Heart right ventricle (tissue), 16 donors: ENCODE measurements at regions not wholly inside any gene's neighbourhood (a gene's known extent, or its start where the extent isn't known, plus 50 kb on each side); places are given as distances from the start of the nearest gene placed in this dataset.
A peak's percentile ranks its signal among the peaks of the same experiment; 100 is the strongest.
"Not testable (repeated sequence)": the region's sequence is repeated elsewhere in the genome, so short reads cannot be mapped to it uniquely, and the experiment has no call there.

ENCODE experiments used
- ATAC-seq, 8 donors: fragments of 200-7000 bp; cut with Tn5 transposase; one replicate each; pipeline ENCODE4 v1.9.1; 2020; ENCODE audit warnings: mild to moderate bottlenecking in 8 of 8, moderate library complexity in 8 of 8, moderate number of reproducible peaks in 1 of 8
- DNase-seq, 2 donors: peaks; one replicate each; pipeline ENCODE4 v3.0.0-alpha.2; 2020
- H3K27ac ChIP-seq, 10 donors: fragments of 200-600 bp; sonication (generic) in 2 of 10; one replicate each; pipeline versions ENCODE4 v1.5.0 to v1.8.0; 2020 to 2022; ENCODE audit warnings: mild to moderate bottlenecking in 3 of 10
- H3K27me3 ChIP-seq, 7 donors: fragments of 200-600 bp; one replicate each; pipeline ENCODE4 v1.8.0; 2021 to 2022; ENCODE audit warnings: mild to moderate bottlenecking in 2 of 7
- H3K36me3 ChIP-seq, 9 donors: fragments of 200-600 bp; sonication (generic) in 1 of 9; one replicate each; pipeline versions ENCODE4 v1.5.0 to v1.8.0; 2020 to 2022; ENCODE audit warnings: mild to moderate bottlenecking in 2 of 9
- H3K4me1 ChIP-seq, 9 donors: fragments of 200-600 bp; sonication (generic) in 1 of 9; one replicate each; pipeline versions ENCODE4 v1.5.0 to v1.8.0; 2020 to 2022; ENCODE audit warnings: mild to moderate bottlenecking in 4 of 9
- H3K4me3 ChIP-seq, 10 donors: fragments of 200-600 bp; sonication (generic) in 2 of 10; one replicate each; pipeline versions ENCODE4 v1.5.0 to v1.8.0; 2020 to 2022; ENCODE audit warnings: mild to moderate bottlenecking in 7 of 10, moderate library complexity in 2 of 10
- H3K9me3 ChIP-seq, 11 donors: fragments of 200-600 bp in 10 of 11; sonication (generic) in 2 of 11; one replicate each; pipeline versions ENCODE4 v1.5.0 to v1.8.0; 2013 to 2022; ENCODE audit warnings: mild to moderate bottlenecking in 2 of 11, control low read depth in 1 of 11, moderate library complexity in 1 of 11
- WGBS, 2 donors: extraction: QIAGEN DNeasy Blood & Tissue Kit; methylation state at CpG; one replicate each; pipeline ENCODE4 v1.1.7; 2013; ENCODE audit warnings: inconsistent platforms in 1 of 2; 5-methylcytosine and 5-hydroxymethylcytosine counted together
- intact Hi-C, 10 donors: fragments of 100-400 bp; cut with DNase I; formaldehyde crosslinking; loops; one replicate each; pipeline versions ENCODE4 v1.11.1 to v1.14.2; 2022
- donor health status: Arrhythmogenic right ventricular cardiomyopathy.
- donor health status: ischemic (EF 13 %, LVEDD 7.1; RV severe dilation, severe dysfunction).
- donor health status: healthy with polysubstance abuse.
- donor health status: DM: no; HTN: yes; CAD: no.
- donor health status: DM: no; HTN: no; CAD: no.
- donor health status: ischemic (EF 25% LVEDD 6.9; RV normal size, moderate dysfunction).
- donor health status: ischemic (EF 25% LVEDD 5.7; RV mildly dilated, moderate dysfunction).
- donor health status: healthy.
- donor health status: DM: yes; HTN: yes; CAD: no.
- donor health status: Ischemic cardiomyopathy.
- donor health status: ischemic (EF 35%, LVEDD 5.7; RV mildly dilated, moderate dysfunction).
- donor health status: nonischemic (EF 11% LVEDD 7.7; RV severe dilation, severe dysfunction).
- donor health status: DM: yes; HTN: yes; CAD: no.
- donor health status: PGD.
- donor health status: ischemic (EF 29% LVEDD 5.4; RV normal size, mild dysfunction).
- donor health status: nonischemic (EF 23%, LVEDD 6.1; RV moderate dilation, normal function).

DNA sequence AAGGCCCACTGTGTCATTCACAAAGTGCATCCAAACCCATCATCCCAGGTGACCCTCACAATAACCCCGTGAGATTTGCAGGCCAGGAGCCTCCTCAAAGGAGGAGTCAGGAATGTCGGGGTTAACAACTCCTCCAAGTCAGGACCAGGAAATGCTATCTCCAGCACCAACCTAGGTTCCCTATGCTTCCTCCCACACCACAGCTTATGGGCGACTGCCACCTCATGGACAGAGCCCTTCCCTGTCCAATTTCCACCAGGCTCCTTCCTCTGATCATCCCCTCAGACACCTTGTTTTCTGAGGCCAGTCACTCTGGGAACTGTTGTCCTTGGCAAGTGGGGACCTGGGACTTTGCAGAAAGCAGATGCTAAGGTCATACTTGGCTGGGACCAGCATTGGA, 77.8 kb downstream of the LIMS3 start:
- H3K9me3 ChIP-seq, H3K4me3 ChIP-seq, H3K27ac ChIP-seq, intact Hi-C loops, H3K4me1 ChIP-seq, DNase-seq, H3K27me3 ChIP-seq, H3K36me3 ChIP-seq: not testable (repeated sequence)
- 50 to 53% methylated on average over 1 to 2 of the region's 3 CpGs for WGBS, 2 donors
- ATAC-seq: peak in 4 of 8 donors; percentile 44 to 61 (median 50)

DNA sequence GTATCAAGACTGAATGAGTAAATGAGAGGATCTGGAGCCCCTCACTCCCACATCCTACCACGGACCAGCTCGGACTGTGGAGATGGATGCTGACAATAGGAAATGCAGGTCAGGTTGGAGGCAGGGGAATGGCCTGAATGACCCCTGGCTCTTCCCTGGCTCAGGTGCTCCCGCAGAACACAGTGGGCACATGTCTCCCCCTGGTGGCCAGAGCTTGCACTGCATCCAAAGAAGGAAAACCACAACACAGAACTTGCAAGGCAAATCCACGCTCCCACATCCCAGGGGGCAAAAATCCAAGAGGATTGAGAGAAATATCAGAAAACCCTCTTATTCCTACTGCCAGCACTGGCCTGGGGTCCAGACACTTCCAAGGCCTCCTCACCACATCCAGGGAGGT, 82.3 kb downstream of the LIMS3 start:
- H3K27me3 ChIP-seq, DNase-seq, intact Hi-C loops, H3K27ac ChIP-seq, H3K4me1 ChIP-seq, H3K36me3 ChIP-seq, H3K9me3 ChIP-seq, H3K4me3 ChIP-seq: not testable (repeated sequence)
- peak in 6 of 8 donors; percentile 42 to 58 (median 52) for ATAC-seq
- 20% methylated on average over 1 of the region's 4 CpGs; no CpG with 5 or more reads in 1 of the 2 donors for WGBS, 2 donors

DNA sequence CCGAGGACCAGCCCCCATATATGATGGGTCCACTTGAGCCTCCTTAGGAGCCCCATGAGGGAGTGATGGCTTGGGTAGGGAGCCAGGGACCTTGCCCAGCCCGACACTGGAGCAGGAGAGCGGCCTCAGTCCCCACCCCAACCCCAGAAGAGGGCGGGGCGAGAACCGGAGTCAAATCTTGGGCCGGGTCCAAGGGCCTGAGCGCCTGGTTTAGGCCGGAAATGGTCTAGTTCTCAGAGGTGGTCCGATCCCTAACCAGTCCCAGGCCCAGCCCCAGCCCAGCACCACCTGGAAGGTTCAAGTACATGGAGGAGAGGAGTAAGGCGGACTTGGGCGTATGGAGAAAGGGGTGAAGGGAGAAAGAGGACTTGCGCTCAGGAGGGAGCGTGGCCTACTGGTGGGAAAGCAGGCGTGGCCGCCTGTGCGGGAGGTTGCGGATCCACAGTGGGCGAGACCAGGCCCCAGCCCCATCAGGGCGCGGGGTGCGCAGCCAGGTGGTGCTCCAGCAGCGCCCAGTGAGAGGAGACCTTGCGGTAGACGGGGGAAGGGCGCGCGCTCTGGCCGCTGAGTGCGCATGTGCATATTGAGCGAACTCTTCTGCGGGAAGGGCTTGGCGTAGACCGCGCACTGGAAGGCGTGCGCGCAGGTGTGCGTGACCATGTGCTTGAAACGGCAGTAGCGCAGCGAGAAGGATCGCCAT, 88.1 kb downstream of the LIMS3 start:
- peak; percentile 80 to 90 (median 84) for ATAC-seq

DNA sequence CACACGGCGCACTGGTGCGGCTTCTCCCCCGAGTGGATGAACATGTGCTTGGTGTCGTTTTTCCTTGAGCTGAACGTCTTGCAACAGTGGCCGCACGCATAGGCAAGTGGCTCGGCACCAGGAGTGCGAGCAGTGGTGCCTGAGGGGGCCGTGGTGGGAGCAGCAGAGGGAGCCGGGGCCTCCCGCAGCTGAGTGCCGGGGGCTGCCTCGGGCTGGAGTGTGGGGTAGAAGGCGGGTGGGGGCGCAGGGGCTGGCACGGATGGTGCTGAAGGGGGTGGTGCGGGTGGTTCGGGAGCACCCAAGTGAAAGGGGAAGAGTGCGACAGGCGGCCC, 88.6 kb downstream of the LIMS3 start:
- H3K4me1 ChIP-seq, H3K27me3 ChIP-seq, H3K4me3 ChIP-seq, DNase-seq, H3K9me3 ChIP-seq, H3K27ac ChIP-seq, H3K36me3 ChIP-seq, intact Hi-C loops: not testable (repeated sequence)
- WGBS, 2 donors: no CpG with 5 or more reads among the region's 22 CpGs
- peak in 7 of 8 donors; percentile 21 to 70 (median 28) for ATAC-seq

More for the DNA sequence above, 88.1 kb downstream of the LIMS3 start:
- H3K27ac ChIP-seq, H3K27me3 ChIP-seq, H3K4me1 ChIP-seq, DNase-seq, H3K9me3 ChIP-seq, intact Hi-C loops, H3K4me3 ChIP-seq, H3K36me3 ChIP-seq: not testable (repeated sequence)
- no CpG with 5 or more reads among the region's 43 CpGs for WGBS, 2 donors

DNA sequence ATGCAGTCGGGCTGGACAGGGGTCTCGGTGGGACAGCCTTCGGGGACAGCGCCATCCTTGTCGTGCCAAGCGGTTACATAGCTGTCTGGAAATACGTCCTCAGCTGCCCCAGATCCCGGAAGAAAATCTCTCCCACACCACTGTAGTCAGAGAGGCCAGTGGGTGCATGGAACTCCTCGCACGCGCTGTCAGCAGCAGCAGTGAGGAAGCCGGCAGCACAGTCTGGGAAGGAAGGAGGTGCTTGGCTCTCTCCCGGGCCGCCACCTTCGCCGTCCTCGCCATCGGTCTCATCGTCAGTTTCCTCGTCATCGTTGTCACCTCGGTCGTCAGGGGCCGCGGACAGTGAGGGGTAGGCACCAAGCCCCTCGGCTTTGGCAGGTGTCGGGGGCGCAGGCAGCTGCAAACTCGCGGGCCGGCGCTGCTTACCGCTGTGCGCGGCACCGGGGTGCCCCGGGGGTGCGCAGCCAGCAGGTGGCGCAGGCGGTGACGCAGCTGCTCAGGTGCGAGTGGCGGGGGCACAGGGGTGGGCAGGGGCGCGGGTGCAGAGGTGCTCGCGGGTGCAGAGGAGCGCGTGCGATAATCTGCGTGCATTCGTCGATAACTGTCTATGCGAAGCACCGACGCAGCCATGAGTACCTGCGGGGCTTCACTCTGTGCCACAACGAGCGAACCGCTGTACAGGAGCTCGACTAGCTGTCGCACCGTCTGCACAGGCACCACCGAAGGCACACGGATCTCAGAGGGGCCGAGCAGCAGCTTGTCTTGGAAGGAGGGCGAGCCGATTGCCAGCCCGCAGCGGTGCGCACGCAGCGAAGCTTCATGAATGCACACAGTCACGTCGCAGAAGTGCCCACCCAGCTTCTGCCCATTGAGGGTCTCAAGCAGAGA, 89.2 kb downstream of the LIMS3 start:
- H3K4me1 ChIP-seq, H3K36me3 ChIP-seq, H3K27ac ChIP-seq, H3K9me3 ChIP-seq, H3K27me3 ChIP-seq, H3K4me3 ChIP-seq, intact Hi-C loops, DNase-seq: not testable (repeated sequence)
- ATAC-seq: peak; percentile 77 to 90 (median 85)
- no CpG with 5 or more reads among the region's 75 CpGs for WGBS, 2 donors

DNA sequence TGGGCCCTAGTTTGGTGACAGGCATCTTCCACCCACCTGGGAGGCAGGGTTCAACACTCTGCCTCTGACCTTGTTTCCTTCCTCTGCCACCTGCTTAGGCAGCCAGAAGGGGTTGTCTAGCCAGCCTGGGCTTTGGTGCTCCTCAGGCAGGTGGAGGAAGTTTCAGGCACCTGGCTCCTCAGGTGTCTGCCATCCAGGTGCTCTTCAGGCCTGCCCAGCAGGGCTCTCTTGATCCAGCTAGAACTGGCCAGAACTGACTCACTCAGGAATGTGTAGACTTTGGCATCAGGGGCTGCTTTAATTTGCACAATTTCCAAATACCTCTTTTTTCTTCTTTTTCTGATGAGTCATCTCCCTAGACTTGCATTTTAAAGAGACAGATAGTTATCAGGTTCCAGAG, 100.9 kb downstream of the LIMS3 start:
- DNase-seq, H3K27me3 ChIP-seq, H3K36me3 ChIP-seq, H3K4me3 ChIP-seq, H3K9me3 ChIP-seq, H3K27ac ChIP-seq, H3K4me1 ChIP-seq, intact Hi-C loops, ATAC-seq: not testable (repeated sequence)

DNA sequence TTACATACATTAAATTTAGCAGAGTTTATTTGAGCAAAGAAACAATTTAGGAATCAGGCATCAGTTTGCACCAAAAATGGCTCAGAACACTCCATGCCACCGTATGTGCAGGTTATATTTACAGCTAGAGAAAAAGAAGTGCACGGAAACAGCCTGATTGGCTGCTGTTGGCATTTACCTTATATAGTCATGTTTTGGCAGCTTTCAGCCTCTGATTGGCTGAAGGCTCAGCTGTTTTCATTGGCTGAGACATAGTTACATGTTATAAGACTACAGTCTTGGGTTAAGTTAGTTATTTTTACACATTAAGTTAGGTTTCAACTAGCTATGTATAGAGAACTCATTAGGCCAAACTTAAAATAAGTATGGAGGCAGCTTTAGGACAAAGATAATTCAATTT, 104.0 kb downstream of the LIMS3 start:
- H3K27ac ChIP-seq, H3K4me3 ChIP-seq, ATAC-seq, H3K36me3 ChIP-seq, intact Hi-C loops, DNase-seq, H3K9me3 ChIP-seq, H3K4me1 ChIP-seq, H3K27me3 ChIP-seq: not testable (repeated sequence)
- no CpG with 5 or more reads among the region's 2 CpGs for WGBS, 2 donors

DNA sequence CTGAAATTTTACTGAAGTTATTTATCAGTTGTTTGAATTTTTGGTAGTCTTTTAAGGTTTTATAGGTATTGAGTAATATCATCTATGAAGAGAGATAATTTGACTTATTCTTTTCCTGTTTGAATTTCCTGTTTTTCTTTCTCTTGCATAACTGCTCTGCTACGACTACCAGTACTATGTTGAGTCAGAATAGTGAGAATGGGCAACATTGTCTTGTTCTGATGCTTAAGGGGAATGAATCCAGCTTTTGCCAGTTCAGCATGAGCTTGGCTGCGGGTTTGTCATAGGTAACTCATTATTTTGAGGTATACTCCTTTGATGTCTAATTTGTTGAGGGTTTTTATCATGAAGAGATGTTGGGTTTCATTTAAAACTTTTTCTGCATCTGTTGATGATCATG, 102.2 kb downstream of the MALL start:
- H3K9me3 ChIP-seq, H3K27ac ChIP-seq, DNase-seq, H3K36me3 ChIP-seq, H3K4me3 ChIP-seq, H3K27me3 ChIP-seq, ATAC-seq, H3K4me1 ChIP-seq, intact Hi-C loops: not testable (repeated sequence)
- WGBS, 2 donors: no CpG with 5 or more reads among the region's 2 CpGs

DNA sequence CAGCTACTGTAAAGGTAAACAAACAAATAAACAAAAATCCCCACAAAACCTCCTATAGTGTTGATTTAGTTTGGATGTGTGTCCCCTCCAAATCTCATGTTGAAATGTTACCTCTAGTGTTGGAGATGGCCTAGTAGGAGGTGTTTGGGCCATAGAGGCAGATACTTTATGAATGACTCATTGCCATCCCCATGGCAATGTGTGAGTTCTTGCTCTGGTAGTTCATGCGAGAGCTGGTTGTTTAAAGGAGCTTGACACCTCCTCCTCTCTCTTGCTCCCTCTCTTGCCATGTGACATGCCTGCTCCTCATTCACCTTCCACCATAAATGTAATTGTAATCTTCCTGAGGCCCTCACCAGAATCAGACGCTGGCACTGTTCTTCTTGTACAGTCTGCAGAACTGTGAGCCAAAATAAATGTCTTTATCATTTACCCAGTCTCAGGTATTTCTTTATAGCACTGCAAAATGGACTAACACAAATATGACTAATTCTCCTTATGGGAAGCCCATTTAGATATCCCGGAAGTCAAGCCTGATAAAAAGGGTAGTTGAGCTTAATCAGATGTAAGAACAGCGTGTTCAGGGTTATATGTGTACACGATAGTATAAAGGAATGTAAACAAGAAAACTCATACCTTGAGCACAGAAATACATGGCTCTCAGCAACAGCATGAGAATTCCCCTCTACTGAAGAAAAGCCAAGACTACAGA, 99.1 kb downstream of the MALL start:
- H3K27me3 ChIP-seq, H3K36me3 ChIP-seq, H3K4me3 ChIP-seq, intact Hi-C loops, DNase-seq, ATAC-seq, H3K4me1 ChIP-seq, H3K27ac ChIP-seq, H3K9me3 ChIP-seq: not testable (repeated sequence)
- WGBS, 2 donors: no CpG with 5 or more reads among the region's 5 CpGs

DNA sequence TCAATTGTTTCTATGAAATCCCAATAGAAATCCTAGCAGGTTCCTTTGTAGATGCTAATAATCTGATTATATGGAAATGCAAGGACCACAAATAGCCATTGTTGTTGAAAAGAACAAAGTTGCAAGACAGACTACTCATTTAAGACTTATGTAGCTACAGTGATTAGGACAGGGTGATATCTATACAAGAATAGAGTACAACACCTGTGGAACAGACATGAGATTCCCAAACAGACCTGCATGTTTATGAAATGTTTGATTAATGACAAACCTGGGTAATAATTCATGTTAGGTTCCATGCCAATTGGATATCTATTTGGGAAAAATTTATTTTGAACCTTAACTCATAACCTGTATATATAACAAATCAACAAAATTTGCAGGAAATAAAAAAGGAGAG, 95.4 kb downstream of the MALL start:
- intact Hi-C loops, H3K9me3 ChIP-seq, H3K4me3 ChIP-seq, H3K4me1 ChIP-seq, H3K27me3 ChIP-seq, H3K27ac ChIP-seq, H3K36me3 ChIP-seq, ATAC-seq, DNase-seq: not testable (repeated sequence)

DNA sequence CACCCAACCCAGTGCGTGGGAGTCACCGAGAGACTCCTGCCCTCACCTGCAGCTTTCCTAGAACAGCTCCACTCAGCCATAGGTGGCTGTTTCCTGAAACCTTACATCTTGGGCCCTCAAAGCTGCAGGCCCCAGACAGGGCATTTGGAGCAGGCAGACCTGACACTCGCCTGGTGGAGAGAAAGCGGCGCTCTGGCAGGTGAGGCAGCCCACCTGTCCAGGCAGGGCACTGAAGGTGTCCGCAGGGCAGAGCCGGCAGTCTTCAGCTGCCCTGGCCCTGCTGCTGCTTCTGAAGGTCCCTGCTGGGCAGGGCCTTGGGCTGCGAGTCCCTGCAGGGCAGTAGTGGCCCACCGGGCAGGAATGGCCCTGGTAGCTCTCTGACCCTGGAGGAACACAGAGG, 93.3 kb downstream of the MALL start:
- DNase-seq, intact Hi-C loops, H3K27ac ChIP-seq: not testable (repeated sequence)

More for the DNA sequence above, 93.3 kb downstream of the MALL start:
- WGBS, 2 donors: 96 to 100% methylated on average over 5 of the region's 9 CpGs
- H3K4me3 ChIP-seq, H3K36me3 ChIP-seq, H3K4me1 ChIP-seq, H3K27me3 ChIP-seq, H3K9me3 ChIP-seq: not testable (repeated sequence)
- peak in 2 of 8 donors; percentile 20 to 40 for ATAC-seq
